HT-29 (cell line): ENCODE measurements at regions not wholly inside any gene's neighbourhood (a gene's known extent, or its start where the extent isn't known, plus 50 kb on each side); places are given as distances from the start of the nearest gene placed in this dataset.
"Not testable (repeated sequence)": the region's sequence is repeated elsewhere in the genome, so short reads cannot be mapped to it uniquely, and the experiment has no call there.

Source experiments
- DNase-seq: peaks from one replicate; pipeline ENCODE4 v3.0.0-alpha.2; 2015; ENCODE audit warnings: low spot score

- DNase-seq, result not testable (repeated sequence)
These were observed 129.7 kb downstream of the FAM72C start for GRCh38 chr1:143842058-143842457.

- not testable (repeated sequence) for DNase-seq
These were observed 132.6 kb downstream of the FAM72C start for GRCh38 chr1:143839182-143839581.

GRCh38 chr1:143838598-143838929 lies 133.2 kb downstream of the FAM72C start:
- DNase-seq, result not testable (repeated sequence)

GRCh38 chr1:143837924-143838597 lies 133.7 kb downstream of the FAM72C start:
- DNase-seq, result not testable (repeated sequence)

GRCh38 chr1:143833376-143833775 lies 138.4 kb downstream of the FAM72C start:
- DNase-seq, result not testable (repeated sequence)

- not testable (repeated sequence) for DNase-seq
These were observed 139.4 kb downstream of the FAM72C start for GRCh38 chr1:143832379-143832716.

- DNase-seq, result not testable (repeated sequence)
These were observed 140.1 kb downstream of the FAM72C start for GRCh38 chr1:143831479-143832378.

GRCh38 chr1:143826162-143826561 lies 145.6 kb downstream of the FAM72C start:
- not testable (repeated sequence) for DNase-seq

GRCh38 chr1:143824266-143824665 lies 147.5 kb downstream of the FAM72C start:
- DNase-seq, result not testable (repeated sequence)

- DNase-seq, result not testable (repeated sequence)
These were observed 151.7 kb downstream of the FAM72C start for GRCh38 chr1:143820058-143820457.

GRCh38 chr1:143816369-143816768 lies 155.4 kb downstream of the FAM72C start:
- not testable (repeated sequence) for DNase-seq

GRCh38 chr1:143805374-143805773 lies 166.4 kb downstream of the FAM72C start:
- not testable (repeated sequence) for DNase-seq

- DNase-seq, result not testable (repeated sequence)
These were observed 167.0 kb downstream of the FAM72C start for GRCh38 chr1:143804707-143805356.

- peak; percentile 53 for DNase-seq
These were observed 167.8 kb downstream of the FAM72C start for GRCh38 chr1:143803927-143804411.

GRCh38 chr1:143803095-143803494 lies 168.7 kb downstream of the FAM72C start:
- not testable (repeated sequence) for DNase-seq

- DNase-seq, result not testable (repeated sequence)
These were observed 172.1 kb downstream of the FAM72C start for GRCh38 chr1:143799568-143800187.

- DNase-seq, result not testable (repeated sequence)
These were observed 175.4 kb downstream of the FAM72C start for GRCh38 chr1:143796369-143796768.

- not testable (repeated sequence) for DNase-seq
These were observed 179.5 kb downstream of the FAM72C start for GRCh38 chr1:143792047-143792937.

GRCh38 chr1:143786381-143786780 lies 185.4 kb downstream of the FAM72C start:
- not testable (repeated sequence) for DNase-seq

GRCh38 chr1:143785883-143786282 lies 185.9 kb downstream of the FAM72C start:
- DNase-seq, result not testable (repeated sequence)
